ENCODE measurements at regions not wholly inside any gene's neighbourhood (a gene's known extent, or its start where the extent isn't known, plus 50 kb on each side); places are given as distances from the start of the nearest gene placed in this dataset.

DNA sequence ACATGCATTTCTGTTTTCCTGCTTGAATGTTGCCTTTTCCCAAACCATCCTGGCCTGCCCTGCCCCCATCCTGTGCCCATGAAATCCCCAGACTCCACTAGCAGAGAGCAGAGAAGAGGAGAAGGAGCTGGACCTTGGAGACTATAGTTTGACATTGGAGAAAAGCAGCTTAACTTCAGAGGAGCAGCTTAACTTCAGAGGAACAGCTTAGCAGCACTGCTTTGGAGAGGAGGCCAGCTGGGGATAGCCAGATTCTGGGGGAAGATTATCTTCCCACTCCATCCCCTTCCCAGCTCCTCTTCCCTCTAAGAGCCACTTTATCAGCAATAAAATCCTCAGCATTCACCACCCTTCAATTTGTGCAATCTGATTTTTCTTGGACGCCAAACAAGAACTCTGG lies 443.0 kb downstream of the PCDH10 start:
- peaks cover 9% of the 10 kb centered on the region; the same call in 1 of the 2 replicates for H3K36me3 Mint-ChIP-seq
- peaks cover 4% of the 10 kb centered on the region; the same call in 1 of the 2 replicates for H3K27me3 Mint-ChIP-seq (ENCODE audit: low read depth)
- DNase-seq (ENCODE audit: low spot score), result no peak
- no peak overlapping the region for H3K4me3 Mint-ChIP-seq
- TF ChIP-seq ZBTB21 (CRISPR knock-in tag; IDR thresholded peaks at IDR 0.05; ENCODE audit: borderline replicate concordance), result no peak
- TF ChIP-seq ATF1 (CRISPR knock-in tag; IDR thresholded peaks at IDR 0.05), result no peak
- no peak for TF ChIP-seq FOXK1 (CRISPR knock-in tag; IDR thresholded peaks at IDR 0.05)
- TF ChIP-seq, protein P1, sequence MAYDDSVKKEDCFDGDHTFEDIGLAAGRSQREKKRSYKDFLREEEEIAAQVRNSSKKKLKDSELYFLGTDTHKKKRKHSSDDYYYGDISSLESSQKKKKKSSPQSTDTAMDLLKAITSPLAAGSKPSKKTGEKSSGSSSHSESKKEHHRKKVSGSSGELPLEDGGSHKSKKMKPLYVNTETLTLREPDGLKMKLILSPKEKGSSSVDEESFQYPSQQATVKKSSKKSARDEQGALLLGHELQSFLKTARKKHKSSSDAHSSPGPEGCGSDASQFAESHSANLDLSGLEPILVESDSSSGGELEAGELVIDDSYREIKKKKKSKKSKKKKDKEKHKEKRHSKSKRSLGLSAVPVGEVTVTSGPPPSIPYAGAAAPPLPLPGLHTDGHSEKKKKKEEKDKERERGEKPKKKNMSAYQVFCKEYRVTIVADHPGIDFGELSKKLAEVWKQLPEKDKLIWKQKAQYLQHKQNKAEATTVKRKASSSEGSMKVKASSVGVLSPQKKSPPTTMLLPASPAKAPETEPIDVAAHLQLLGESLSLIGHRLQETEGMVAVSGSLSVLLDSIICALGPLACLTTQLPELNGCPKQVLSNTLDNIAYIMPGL (CRISPR knock-in tag; IDR thresholded peaks at IDR 0.05), result no peak
- no peak for TF ChIP-seq GABPB1 (CRISPR knock-in tag; IDR thresholded peaks at IDR 0.05)
- TF ChIP-seq, protein P2, sequence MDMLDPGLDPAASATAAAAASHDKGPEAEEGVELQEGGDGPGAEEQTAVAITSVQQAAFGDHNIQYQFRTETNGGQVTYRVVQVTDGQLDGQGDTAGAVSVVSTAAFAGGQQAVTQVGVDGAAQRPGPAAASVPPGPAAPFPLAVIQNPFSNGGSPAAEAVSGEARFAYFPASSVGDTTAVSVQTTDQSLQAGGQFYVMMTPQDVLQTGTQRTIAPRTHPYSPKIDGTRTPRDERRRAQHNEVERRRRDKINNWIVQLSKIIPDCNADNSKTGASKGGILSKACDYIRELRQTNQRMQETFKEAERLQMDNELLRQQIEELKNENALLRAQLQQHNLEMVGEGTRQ (CRISPR knock-in tag; IDR thresholded peaks at IDR 0.05), result no peak
- TF ChIP-seq CBFB (CRISPR knock-in tag; IDR thresholded peaks at IDR 0.05; ENCODE audit: low read depth), result no peak
- TF ChIP-seq NFE2L1 (CRISPR knock-in tag; IDR thresholded peaks at IDR 0.05), result no peak
- TF ChIP-seq, protein P3, sequence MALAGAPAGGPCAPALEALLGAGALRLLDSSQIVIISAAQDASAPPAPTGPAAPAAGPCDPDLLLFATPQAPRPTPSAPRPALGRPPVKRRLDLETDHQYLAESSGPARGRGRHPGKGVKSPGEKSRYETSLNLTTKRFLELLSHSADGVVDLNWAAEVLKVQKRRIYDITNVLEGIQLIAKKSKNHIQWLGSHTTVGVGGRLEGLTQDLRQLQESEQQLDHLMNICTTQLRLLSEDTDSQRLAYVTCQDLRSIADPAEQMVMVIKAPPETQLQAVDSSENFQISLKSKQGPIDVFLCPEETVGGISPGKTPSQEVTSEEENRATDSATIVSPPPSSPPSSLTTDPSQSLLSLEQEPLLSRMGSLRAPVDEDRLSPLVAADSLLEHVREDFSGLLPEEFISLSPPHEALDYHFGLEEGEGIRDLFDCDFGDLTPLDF (CRISPR knock-in tag; IDR thresholded peaks at IDR 0.05), result no peak
- TF ChIP-seq NR1H2 (CRISPR knock-in tag; IDR thresholded peaks at IDR 0.05), result no peak
- TF ChIP-seq JUN (CRISPR knock-in tag; IDR thresholded peaks at IDR 0.05), result no peak
- TF ChIP-seq, protein P4, sequence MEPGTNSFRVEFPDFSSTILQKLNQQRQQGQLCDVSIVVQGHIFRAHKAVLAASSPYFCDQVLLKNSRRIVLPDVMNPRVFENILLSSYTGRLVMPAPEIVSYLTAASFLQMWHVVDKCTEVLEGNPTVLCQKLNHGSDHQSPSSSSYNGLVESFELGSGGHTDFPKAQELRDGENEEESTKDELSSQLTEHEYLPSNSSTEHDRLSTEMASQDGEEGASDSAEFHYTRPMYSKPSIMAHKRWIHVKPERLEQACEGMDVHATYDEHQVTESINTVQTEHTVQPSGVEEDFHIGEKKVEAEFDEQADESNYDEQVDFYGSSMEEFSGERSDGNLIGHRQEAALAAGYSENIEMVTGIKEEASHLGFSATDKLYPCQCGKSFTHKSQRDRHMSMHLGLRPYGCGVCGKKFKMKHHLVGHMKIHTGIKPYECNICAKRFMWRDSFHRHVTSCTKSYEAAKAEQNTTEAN (CRISPR knock-in tag; IDR thresholded peaks at IDR 0.05), result no peak
- no peak for TF ChIP-seq SMAD3 (CRISPR knock-in tag; IDR thresholded peaks at IDR 0.05; ENCODE audit: borderline replicate concordance)
- TF ChIP-seq, protein P5, sequence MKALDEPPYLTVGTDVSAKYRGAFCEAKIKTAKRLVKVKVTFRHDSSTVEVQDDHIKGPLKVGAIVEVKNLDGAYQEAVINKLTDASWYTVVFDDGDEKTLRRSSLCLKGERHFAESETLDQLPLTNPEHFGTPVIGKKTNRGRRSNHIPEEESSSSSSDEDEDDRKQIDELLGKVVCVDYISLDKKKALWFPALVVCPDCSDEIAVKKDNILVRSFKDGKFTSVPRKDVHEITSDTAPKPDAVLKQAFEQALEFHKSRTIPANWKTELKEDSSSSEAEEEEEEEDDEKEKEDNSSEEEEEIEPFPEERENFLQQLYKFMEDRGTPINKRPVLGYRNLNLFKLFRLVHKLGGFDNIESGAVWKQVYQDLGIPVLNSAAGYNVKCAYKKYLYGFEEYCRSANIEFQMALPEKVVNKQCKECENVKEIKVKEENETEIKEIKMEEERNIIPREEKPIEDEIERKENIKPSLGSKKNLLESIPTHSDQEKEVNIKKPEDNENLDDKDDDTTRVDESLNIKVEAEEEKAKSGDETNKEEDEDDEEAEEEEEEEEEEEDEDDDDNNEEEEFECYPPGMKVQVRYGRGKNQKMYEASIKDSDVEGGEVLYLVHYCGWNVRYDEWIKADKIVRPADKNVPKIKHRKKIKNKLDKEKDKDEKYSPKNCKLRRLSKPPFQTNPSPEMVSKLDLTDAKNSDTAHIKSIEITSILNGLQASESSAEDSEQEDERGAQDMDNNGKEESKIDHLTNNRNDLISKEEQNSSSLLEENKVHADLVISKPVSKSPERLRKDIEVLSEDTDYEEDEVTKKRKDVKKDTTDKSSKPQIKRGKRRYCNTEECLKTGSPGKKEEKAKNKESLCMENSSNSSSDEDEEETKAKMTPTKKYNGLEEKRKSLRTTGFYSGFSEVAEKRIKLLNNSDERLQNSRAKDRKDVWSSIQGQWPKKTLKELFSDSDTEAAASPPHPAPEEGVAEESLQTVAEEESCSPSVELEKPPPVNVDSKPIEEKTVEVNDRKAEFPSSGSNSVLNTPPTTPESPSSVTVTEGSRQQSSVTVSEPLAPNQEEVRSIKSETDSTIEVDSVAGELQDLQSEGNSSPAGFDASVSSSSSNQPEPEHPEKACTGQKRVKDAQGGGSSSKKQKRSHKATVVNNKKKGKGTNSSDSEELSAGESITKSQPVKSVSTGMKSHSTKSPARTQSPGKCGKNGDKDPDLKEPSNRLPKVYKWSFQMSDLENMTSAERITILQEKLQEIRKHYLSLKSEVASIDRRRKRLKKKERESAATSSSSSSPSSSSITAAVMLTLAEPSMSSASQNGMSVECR (CRISPR knock-in tag; IDR thresholded peaks at IDR 0.05; ENCODE audit: borderline replicate concordance), result no peak
- TF ChIP-seq NR2C2 (CRISPR knock-in tag; IDR thresholded peaks at IDR 0.05), result no peak
- no peak for TF ChIP-seq RELA (CRISPR knock-in tag; IDR thresholded peaks at IDR 0.05; ENCODE audit: borderline replicate concordance)
- no peak for TF ChIP-seq TEAD1 (CRISPR knock-in tag; IDR thresholded peaks at IDR 0.05)
- TF ChIP-seq ELF4 (CRISPR knock-in tag; IDR thresholded peaks at IDR 0.05; ENCODE audit: low read depth), result no peak
- peak overlapping the region; percentile 60; the same call in 1 of the 2 replicates for H3K27ac Mint-ChIP-seq
- peaks cover 20% of the 10 kb centered on the region for H3K9me3 Mint-ChIP-seq
- ATAC-seq, result 0 out of 2 replicates have a peak, but pooled peaks have one; percentile 8
- peaks cover 55% of the 10 kb centered on the region for H3K4me1 Mint-ChIP-seq
- ChIA-PET POLR2A (no interaction called here), CTCF (no interaction called here)

All from WTC11 (cell line).